GM10266 (cell line): ENCODE measurements at regions not wholly inside any gene's neighbourhood (a gene's known extent, or its start where the extent isn't known, plus 50 kb on each side); places are given as distances from the start of the nearest gene placed in this dataset.

Source experiments
- DNase-seq: peaks from one replicate; pipeline ENCODE4 v3.0.0; 2012; ENCODE audit errors: extremely low spot score
- CTCF ChIP-seq: IDR thresholded peaks from 2 replicates; pipeline ENCODE4 v1.5.1; 2012; ENCODE audit warnings: mild to moderate bottlenecking, low read depth; ENCODE audit not compliant: control insufficient read depth, insufficient read depth; ENCODE audit errors: missing control alignments

- no peak for DNase-seq
- TF ChIP-seq CTCF, result no peak
Measured at GRCh38 chr11:128082574-128082973, 504.8 kb downstream of the ETS1 start.

- TF ChIP-seq CTCF, result no peak
- DNase-seq, result no peak
Measured at GRCh38 chr11:128069665-128070064, 517.7 kb downstream of the ETS1 start.

GRCh38 chr11:128067780-128068179 is 519.6 kb downstream of the ETS1 start:
- TF ChIP-seq CTCF, result no peak
- no peak for DNase-seq

GRCh38 chr11:128066399-128066798 is 521.0 kb downstream of the ETS1 start:
- no peak for DNase-seq
- TF ChIP-seq CTCF, result no peak

- no peak for TF ChIP-seq CTCF
- DNase-seq, result no peak
Measured at GRCh38 chr11:128061281-128061871, 526.0 kb downstream of the ETS1 start.

- no peak for TF ChIP-seq CTCF
- DNase-seq, result no peak
Measured at GRCh38 chr11:128058580-128059208, 528.7 kb downstream of the ETS1 start.

GRCh38 chr11:128057786-128058395 is 529.5 kb downstream of the ETS1 start:
- DNase-seq, result no peak
- TF ChIP-seq CTCF, result no peak
